GM06990 (cell line): ENCODE measurements at regions not wholly inside any gene's neighbourhood (a gene's known extent, or its start where the extent isn't known, plus 50 kb on each side); places are given as distances from the start of the nearest gene placed in this dataset.

ENCODE experiments used
- DNase-seq: peaks from one replicate; pipeline ENCODE4 v3.0.0-alpha.2; 2011; ENCODE audit not compliant: insufficient read length; ENCODE audit errors: extremely low read depth
- H3K27me3 ChIP-seq: replicated peaks from 2 replicates; pipeline ENCODE4 v1.6.0; 2011; ENCODE audit warnings: low read length; ENCODE audit not compliant: control insufficient read depth, insufficient read depth
- H3K36me3 ChIP-seq: 2 replicates; pipeline ENCODE4 v1.5.1; 2011; ENCODE audit warnings: low read length; ENCODE audit not compliant: control insufficient read depth, insufficient read depth
- H3K4me3 ChIP-seq: replicated peaks from 2 replicates; pipeline ENCODE4 v1.5.1; 2011; ENCODE audit warnings: low read depth, mild to moderate bottlenecking, control low read depth, low read length
- CTCF ChIP-seq: IDR thresholded peaks from 2 replicates; pipeline ENCODE4 v1.5.1; 2011; ENCODE audit warnings: low read length, control low read depth, mild to moderate bottlenecking, inconsistent platforms; ENCODE audit not compliant: insufficient read depth, poor library complexity, severe bottlenecking

DNA sequence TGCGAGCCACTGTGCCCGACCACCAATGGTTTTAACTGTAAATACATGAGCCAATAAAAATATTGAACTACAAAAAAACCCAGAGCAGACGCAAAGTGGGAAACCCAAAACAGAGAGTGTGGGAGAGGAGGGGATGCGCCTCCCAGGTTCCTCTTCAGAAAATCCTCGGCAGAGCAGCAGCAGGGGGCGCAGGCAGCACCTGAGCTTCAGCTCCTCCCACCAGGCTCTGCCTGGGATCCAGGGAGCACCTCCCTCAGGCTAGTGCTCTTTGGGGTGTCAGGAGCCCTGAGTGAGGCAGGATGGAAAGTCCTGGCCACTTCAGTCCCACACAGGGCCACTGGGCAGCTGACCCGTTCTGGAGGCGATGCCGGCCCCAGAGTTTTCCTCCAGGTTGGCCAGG is 536.9 kb upstream of the CDH4 start:
- Histone ChIP-seq H3K36me3 (no peaks in the 10 kb centered on the region), H3K27me3 (no peaks in the 10 kb centered on the region), H3K4me3 (no peak overlapping the region)
- no peak for DNase-seq
- no peak for TF ChIP-seq CTCF

- Histone ChIP-seq H3K36me3 (no peaks in the 10 kb centered on the region), H3K4me3 (no peak overlapping the region), H3K27me3 (no peaks in the 10 kb centered on the region)
- no peak for DNase-seq
- no peak for TF ChIP-seq CTCF
These were observed 533.1 kb upstream of the CDH4 start for GRCh38 chr20:60718743-60719480.

DNA sequence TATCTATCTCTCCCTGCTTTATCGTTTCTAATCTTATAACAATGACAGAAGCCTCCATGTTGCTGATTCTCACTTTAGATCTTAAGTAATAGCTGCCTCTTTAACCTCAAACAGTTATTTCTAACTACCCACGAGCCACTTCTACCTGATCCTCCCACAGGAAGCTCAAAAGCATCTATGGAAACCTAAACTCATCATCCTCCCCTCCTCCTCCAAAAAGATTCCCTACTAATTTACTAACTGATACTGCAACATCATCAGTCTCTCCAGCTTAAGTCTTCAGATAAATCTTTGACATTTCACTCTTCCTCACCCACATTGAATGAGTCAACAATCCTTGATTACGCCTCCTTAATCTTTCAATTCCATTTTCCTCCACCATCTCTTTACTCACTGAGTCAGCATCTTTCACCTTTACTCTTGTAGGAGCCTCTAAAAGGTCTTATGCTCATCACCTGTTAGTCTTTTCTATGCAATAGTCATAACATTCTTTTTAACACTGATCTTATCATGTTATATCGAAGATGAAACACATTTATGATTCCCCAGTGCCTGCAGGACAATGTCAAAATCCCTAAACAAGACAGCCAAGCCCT is 526.7 kb upstream of the CDH4 start:
- Histone ChIP-seq H3K4me3 (no peak overlapping the region), H3K27me3 (no peaks in the 10 kb centered on the region), H3K36me3 (no peaks in the 10 kb centered on the region)
- DNase-seq: no peak
- TF ChIP-seq CTCF: no peak

DNA sequence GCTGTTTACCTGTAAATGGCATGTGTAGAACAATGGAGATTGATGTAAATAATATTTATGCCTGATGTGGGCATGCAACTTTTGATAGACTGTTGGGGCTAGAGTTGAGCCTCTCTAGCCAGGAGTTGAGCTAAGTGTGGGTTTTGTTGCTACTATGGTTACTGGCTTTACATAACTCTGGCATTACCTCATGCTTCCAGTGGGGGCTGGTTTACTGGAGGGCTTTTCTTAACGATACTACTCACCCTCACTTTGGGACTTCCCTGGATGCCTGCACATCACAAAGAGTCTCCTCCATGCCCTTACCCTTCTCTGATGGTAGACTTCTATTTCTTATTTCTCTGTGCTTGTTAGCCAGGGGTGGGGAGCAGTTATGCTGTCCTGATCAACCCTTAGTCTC is 524.6 kb upstream of the CDH4 start:
- H3K27me3 ChIP-seq: no peaks in the 10 kb centered on the region
- TF ChIP-seq CTCF: no peak
- DNase-seq: no peak
- no peak overlapping the region for H3K4me3 ChIP-seq
- no peaks in the 10 kb centered on the region for H3K36me3 ChIP-seq

GRCh38 chr20:60728705-60729104 is 523.4 kb upstream of the CDH4 start:
- no peak overlapping the region for H3K4me3 ChIP-seq
- no peak for TF ChIP-seq CTCF
- no peaks in the 10 kb centered on the region for H3K36me3 ChIP-seq
- no peak for DNase-seq
- H3K27me3 ChIP-seq: no peaks in the 10 kb centered on the region
